HG03060 (cell line): ENCODE measurements at regions not wholly inside any gene's neighbourhood (a gene's known extent, or its start where the extent isn't known, plus 50 kb on each side); places are given as distances from the start of the nearest gene placed in this dataset.
"Not testable (repeated sequence)": the region's sequence is repeated elsewhere in the genome, so short reads cannot be mapped to it uniquely, and the experiment has no call there.

ENCODE experiments used
- ATAC-seq: cut with Tn5 transposase; IDR thresholded peaks from one replicate; pipeline ENCODE4 v1.9.1; 2021; ENCODE audit warnings: low read depth, moderate number of reproducible peaks; ENCODE audit not compliant: unreplicated experiment

- ATAC-seq = no peak
Observed at GRCh38 chr2:2663401-2664036, 332.4 kb upstream of the MYT1L start.

- no peak for ATAC-seq
Observed at GRCh38 chr2:2662847-2663356, 331.8 kb upstream of the MYT1L start.

GRCh38 chr2:2662037-2662846 is 331.2 kb upstream of the MYT1L start:
- no peak for ATAC-seq

- ATAC-seq = no peak
Observed at GRCh38 chr2:2660789-2661355, 329.8 kb upstream of the MYT1L start.

GRCh38 chr2:2657121-2657962 is 326.3 kb upstream of the MYT1L start:
- ATAC-seq = no peak

GRCh38 chr2:2656115-2657011 is 325.3 kb upstream of the MYT1L start:
- no peak for ATAC-seq

GRCh38 chr2:2655453-2656114 is 324.5 kb upstream of the MYT1L start:
- no peak for ATAC-seq

GRCh38 chr2:2653231-2653630 is 322.2 kb upstream of the MYT1L start:
- no peak for ATAC-seq

- ATAC-seq = no peak
Observed at GRCh38 chr2:2650608-2651375, 319.7 kb upstream of the MYT1L start.

- no peak for ATAC-seq
Observed at GRCh38 chr2:2649109-2650072, 318.3 kb upstream of the MYT1L start.

GRCh38 chr2:2648094-2648493 is 317.0 kb upstream of the MYT1L start:
- no peak for ATAC-seq

- ATAC-seq = no peak
Observed at GRCh38 chr2:2647141-2647541, 316.1 kb upstream of the MYT1L start.

GRCh38 chr2:2646433-2647051 is 315.5 kb upstream of the MYT1L start:
- peak; percentile 75 for ATAC-seq

- ATAC-seq = no peak
Observed at GRCh38 chr2:2645162-2645855, 314.2 kb upstream of the MYT1L start.

- not testable (repeated sequence) for ATAC-seq
Observed at GRCh38 chr2:2644751-2645150, 313.7 kb upstream of the MYT1L start.

GRCh38 chr2:2644040-2644439 is 313.0 kb upstream of the MYT1L start:
- ATAC-seq = no peak
